HL-60 (cell line): ENCODE measurements at regions not wholly inside any gene's neighbourhood (a gene's known extent, or its start where the extent isn't known, plus 50 kb on each side); places are given as distances from the start of the nearest gene placed in this dataset.

ENCODE experiments used
- DNase-seq, 2 experiments: peaks; one replicate each; pipeline ENCODE4 v3.0.0-alpha.2; 2010 to 2020; ENCODE audit warnings: low read depth in 1 of 2, low spot score in 1 of 2
- H3K27ac ChIP-seq: fragments of 250-450 bp; sonication (Bioruptor Pico); replicated peaks from 2 replicates; pipeline ENCODE4 v1.5.1; 2020; ENCODE audit warnings: mild to moderate bottlenecking, moderate library complexity
- H3K27me3 ChIP-seq: fragments of 250-450 bp; sonication (Bioruptor Pico); 2 replicates; pipeline ENCODE4 v1.5.1; 2021; ENCODE audit warnings: mild to moderate bottlenecking, moderate library complexity; ENCODE audit not compliant: insufficient read depth, poor library complexity, severe bottlenecking
- H3K4me3 ChIP-seq: replicated peaks from 2 replicates; pipeline ENCODE4 v1.5.1; 2011; ENCODE audit warnings: mild to moderate bottlenecking, control low read depth, low read length; ENCODE audit not compliant: insufficient read depth
- GABPA ChIP-seq: IDR thresholded peaks from 2 replicates; pipeline ENCODE4 v1.6.1; 2012; ENCODE audit warnings: low read depth
- POLR2AphosphoS5 ChIP-seq: IDR thresholded peaks from 2 replicates; pipeline ENCODE4 v1.6.1; 2012; ENCODE audit warnings: low read depth
- SPI1 ChIP-seq: IDR thresholded peaks from 2 replicates; pipeline ENCODE4 v1.6.1; 2012; ENCODE audit warnings: low read depth, mild to moderate bottlenecking, borderline replicate concordance
- TF ChIP-seq, protein P1 (sequence below): IDR thresholded peaks from one replicate; pipeline ENCODE4 v1.5.1; 2011; ENCODE audit warnings: low read length, control low read depth, inconsistent platforms; ENCODE audit not compliant: insufficient read depth
- TF ChIP-seq, protein P2 (sequence below): IDR thresholded peaks from 2 replicates; pipeline ENCODE4 v1.6.1; 2012; ENCODE audit warnings: low read depth; ENCODE audit not compliant: insufficient replicate concordance

DNA sequence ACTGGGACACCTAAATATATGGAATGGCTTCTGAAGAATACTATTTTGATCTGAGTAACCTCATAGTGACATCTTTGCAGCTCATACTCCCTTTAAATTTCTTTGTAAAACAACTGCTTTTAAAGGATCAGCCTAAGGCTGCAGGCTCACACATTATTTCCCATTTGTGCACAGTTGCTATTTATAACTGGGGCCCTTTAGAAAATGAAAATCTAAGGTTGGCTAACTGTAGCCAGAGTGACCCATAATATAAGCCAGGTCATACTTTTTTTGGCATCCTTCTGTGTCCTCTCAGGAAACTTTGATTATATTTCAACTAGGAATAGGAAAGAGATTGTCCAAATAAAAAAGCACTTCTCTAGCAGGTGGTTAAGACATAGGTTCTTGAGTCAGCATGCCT lies 123.6 kb upstream of the RASGEF1B start:
- no peak overlapping the region for H3K27ac ChIP-seq
- no peak overlapping the region for H3K4me3 ChIP-seq
- H3K27me3 ChIP-seq: no peaks in the 10 kb centered on the region
- TF ChIP-seq GABPA (no peak), SPI1 (no peak), POLR2AphosphoS5 (no peak)
- TF ChIP-seq, protein P1, sequence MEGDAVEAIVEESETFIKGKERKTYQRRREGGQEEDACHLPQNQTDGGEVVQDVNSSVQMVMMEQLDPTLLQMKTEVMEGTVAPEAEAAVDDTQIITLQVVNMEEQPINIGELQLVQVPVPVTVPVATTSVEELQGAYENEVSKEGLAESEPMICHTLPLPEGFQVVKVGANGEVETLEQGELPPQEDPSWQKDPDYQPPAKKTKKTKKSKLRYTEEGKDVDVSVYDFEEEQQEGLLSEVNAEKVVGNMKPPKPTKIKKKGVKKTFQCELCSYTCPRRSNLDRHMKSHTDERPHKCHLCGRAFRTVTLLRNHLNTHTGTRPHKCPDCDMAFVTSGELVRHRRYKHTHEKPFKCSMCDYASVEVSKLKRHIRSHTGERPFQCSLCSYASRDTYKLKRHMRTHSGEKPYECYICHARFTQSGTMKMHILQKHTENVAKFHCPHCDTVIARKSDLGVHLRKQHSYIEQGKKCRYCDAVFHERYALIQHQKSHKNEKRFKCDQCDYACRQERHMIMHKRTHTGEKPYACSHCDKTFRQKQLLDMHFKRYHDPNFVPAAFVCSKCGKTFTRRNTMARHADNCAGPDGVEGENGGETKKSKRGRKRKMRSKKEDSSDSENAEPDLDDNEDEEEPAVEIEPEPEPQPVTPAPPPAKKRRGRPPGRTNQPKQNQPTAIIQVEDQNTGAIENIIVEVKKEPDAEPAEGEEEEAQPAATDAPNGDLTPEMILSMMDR: no peak
- TF ChIP-seq, protein P2, sequence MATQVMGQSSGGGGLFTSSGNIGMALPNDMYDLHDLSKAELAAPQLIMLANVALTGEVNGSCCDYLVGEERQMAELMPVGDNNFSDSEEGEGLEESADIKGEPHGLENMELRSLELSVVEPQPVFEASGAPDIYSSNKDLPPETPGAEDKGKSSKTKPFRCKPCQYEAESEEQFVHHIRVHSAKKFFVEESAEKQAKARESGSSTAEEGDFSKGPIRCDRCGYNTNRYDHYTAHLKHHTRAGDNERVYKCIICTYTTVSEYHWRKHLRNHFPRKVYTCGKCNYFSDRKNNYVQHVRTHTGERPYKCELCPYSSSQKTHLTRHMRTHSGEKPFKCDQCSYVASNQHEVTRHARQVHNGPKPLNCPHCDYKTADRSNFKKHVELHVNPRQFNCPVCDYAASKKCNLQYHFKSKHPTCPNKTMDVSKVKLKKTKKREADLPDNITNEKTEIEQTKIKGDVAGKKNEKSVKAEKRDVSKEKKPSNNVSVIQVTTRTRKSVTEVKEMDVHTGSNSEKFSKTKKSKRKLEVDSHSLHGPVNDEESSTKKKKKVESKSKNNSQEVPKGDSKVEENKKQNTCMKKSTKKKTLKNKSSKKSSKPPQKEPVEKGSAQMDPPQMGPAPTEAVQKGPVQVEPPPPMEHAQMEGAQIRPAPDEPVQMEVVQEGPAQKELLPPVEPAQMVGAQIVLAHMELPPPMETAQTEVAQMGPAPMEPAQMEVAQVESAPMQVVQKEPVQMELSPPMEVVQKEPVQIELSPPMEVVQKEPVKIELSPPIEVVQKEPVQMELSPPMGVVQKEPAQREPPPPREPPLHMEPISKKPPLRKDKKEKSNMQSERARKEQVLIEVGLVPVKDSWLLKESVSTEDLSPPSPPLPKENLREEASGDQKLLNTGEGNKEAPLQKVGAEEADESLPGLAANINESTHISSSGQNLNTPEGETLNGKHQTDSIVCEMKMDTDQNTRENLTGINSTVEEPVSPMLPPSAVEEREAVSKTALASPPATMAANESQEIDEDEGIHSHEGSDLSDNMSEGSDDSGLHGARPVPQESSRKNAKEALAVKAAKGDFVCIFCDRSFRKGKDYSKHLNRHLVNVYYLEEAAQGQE: no peak
- DNase-seq: no peak

DNA sequence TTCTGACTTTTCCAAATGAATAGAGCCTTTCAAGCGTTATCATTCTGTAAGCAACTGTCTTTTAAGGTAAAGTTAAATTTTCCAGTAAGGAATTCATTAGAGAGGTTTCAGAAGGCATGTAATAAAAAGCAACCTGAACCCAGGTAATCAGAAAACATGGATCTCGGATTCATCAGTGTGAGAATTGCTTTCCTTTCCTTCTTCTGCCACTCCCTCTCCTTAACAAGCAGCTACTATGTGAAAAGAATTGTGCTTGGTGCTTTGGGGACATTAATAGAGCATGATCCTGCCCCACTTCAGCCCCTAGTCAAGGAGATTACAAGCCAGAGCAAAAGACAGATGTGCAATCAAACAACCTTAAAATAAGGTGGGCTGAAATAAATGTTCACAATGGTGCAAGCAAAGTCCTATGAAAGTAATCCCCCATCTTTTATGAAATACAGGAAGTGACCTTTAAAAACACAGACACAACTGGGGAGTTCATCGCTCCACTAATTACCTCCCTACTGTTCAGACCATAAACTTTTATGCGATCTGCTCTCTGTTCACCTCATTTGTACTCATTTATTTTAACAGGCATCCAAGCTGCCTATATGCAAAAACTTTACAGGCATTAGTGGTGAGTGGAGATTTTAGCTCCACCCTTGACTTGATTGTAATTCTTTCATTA lies 122.9 kb upstream of the RASGEF1B start:
- DNase-seq: no peak
- Histone ChIP-seq H3K27ac (no peak overlapping the region), H3K27me3 (no peaks in the 10 kb centered on the region), H3K4me3 (no peak overlapping the region)
- TF ChIP-seq POLR2AphosphoS5 (no peak), SPI1 (no peak), GABPA (no peak)
- TF ChIP-seq, protein P2: no peak
- TF ChIP-seq, protein P1: no peak

DNA sequence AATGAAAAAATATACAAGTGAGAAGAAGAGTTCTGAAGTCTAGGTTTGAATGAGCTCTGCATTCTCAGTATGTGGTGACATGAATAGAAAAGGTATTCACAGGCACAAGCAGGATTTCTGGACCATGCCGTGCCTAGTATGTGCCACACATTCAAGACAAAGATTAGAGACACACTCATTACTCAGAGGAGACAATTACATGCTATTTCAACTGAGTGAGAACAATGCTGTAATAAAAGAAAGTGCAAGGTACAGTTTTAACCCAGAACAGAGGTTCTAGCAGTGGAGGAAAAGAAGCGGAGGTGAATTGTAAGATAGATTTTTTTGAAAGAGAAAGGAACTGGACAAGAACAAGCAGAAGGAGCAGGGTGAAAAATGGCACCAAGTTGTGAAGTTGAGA lies 121.0 kb upstream of the RASGEF1B start:
- DNase-seq: no peak
- H3K27me3 ChIP-seq: no peaks in the 10 kb centered on the region
- H3K27ac ChIP-seq: no peak overlapping the region
- no peak overlapping the region for H3K4me3 ChIP-seq
- TF ChIP-seq GABPA (no peak), POLR2AphosphoS5 (no peak), SPI1 (no peak)
- TF ChIP-seq, protein P2: no peak
- TF ChIP-seq, protein P1: no peak
